ENCODE measurements at regions not wholly inside any gene's neighbourhood (a gene's known extent, or its start where the extent isn't known, plus 50 kb on each side); places are given as distances from the start of the nearest gene placed in this dataset.

DNA sequence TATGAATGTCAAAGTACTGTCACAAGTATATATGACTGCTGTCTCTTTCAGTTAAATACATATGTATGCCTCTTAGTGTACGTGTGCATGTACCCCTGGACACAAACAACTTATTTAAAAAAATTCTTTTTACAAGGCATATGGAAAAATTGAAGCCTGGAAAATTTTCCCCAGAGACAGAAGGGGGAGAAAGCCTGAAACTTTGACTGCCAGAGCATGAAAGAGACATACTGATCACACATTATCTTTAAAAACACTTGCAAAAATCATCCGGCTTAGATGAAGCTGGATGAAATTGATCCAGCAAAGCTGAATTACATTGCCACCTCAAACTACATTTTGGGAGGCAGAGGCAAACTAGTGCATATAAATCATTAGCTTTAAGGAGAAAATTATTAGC is 88.0 kb upstream of the NFIB start:
- FAIRE-seq (no peak), DNase-seq (ENCODE audit: low read depth, low spot score) (no peak)
- Histone ChIP-seq H3K4me1 (ENCODE audit: control insufficient read depth, extremely low read depth, insufficient read depth, low read length) (peaks cover 16% of the 10 kb centered on the region), H3K9me1 (replicated peaks; ENCODE audit: control insufficient read depth, extremely low read depth, insufficient read depth, low read length) (no peaks in the 10 kb centered on the region), H3K9ac (replicated peaks; ENCODE audit: extremely low read depth, insufficient read depth, low read length) (no peak overlapping the region), H3K79me2 (ENCODE audit: control insufficient read depth, insufficient read depth, low read length) (no peaks in the 10 kb centered on the region), H4K20me1 (replicated peaks; ENCODE audit: control insufficient read depth, extremely low read depth, insufficient read depth, low read length) (no peaks in the 10 kb centered on the region), H3K9me3 (replicated peaks; ENCODE audit: control insufficient read depth, insufficient read depth, low read length) (no peaks in the 10 kb centered on the region), H3K27me3 (ENCODE audit: control insufficient read depth in 2 of 2, insufficient read depth in 2 of 2, low read length in 2 of 2) (no peaks in the 10 kb centered on the region), H3K4me3 (replicated peaks in 1 of 3; ENCODE audit: insufficient read depth in 1 of 3, low read depth in 1 of 3, low read length in 3 of 3) (no peak overlapping the region), H3K4me2 (ENCODE audit: insufficient read depth, low read length) (no peak overlapping the region), H3K27ac (ENCODE audit: insufficient read depth, low read depth, low read length) (no peak overlapping the region), H3K36me3 (ENCODE audit: control insufficient read depth in 2 of 2, extremely low read depth in 1 of 2, insufficient read depth in 2 of 2, low read length in 2 of 2) (no peaks in the 10 kb centered on the region), H2AFZ (ENCODE audit: low read depth, low read length) (no peak overlapping the region)
- POLR2A ChIA-PET: no interaction called here
- BruUV-seq (replicated peaks): no TSS peak
- intact Hi-C loops (cut with micrococcal nuclease) (loop anchor here (2.0 to 10.0 kb wide), 8 partner anchors 131 to 1187 kb away; no protein-coding TSS in a partner anchor), dilution Hi-C loops (cut with MboI; ENCODE audit: extremely low pct_ligation_motif_present, low sequenced_read_pairs) (no loop called here)
- CTCF ChIA-PET: interaction anchor here (0.9 to 4.0 kb wide), 10 partner anchors 12 to 974 kb away, joined by 3 to 42 read pairs (median 6); no protein-coding TSS in a partner anchor
- TF ChIP-seq, protein P1, sequence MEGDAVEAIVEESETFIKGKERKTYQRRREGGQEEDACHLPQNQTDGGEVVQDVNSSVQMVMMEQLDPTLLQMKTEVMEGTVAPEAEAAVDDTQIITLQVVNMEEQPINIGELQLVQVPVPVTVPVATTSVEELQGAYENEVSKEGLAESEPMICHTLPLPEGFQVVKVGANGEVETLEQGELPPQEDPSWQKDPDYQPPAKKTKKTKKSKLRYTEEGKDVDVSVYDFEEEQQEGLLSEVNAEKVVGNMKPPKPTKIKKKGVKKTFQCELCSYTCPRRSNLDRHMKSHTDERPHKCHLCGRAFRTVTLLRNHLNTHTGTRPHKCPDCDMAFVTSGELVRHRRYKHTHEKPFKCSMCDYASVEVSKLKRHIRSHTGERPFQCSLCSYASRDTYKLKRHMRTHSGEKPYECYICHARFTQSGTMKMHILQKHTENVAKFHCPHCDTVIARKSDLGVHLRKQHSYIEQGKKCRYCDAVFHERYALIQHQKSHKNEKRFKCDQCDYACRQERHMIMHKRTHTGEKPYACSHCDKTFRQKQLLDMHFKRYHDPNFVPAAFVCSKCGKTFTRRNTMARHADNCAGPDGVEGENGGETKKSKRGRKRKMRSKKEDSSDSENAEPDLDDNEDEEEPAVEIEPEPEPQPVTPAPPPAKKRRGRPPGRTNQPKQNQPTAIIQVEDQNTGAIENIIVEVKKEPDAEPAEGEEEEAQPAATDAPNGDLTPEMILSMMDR (IDR thresholded peaks at IDR 0.05; ENCODE audit: extremely low read depth in 1 of 2, insufficient read depth in 1 of 2, low read depth in 1 of 2, low read length in 2 of 2): no peak
- no peak for TF ChIP-seq GATA2 (IDR thresholded peaks at IDR 0.05; ENCODE audit: insufficient read depth, insufficient read length, low read depth, low read length)
- TF ChIP-seq POLR2AphosphoS5 (IDR thresholded peaks at IDR 0.05; ENCODE audit: insufficient read depth, low read depth, low read length): no peak
- TF ChIP-seq FOS (IDR thresholded peaks at IDR 0.05; ENCODE audit: borderline replicate concordance, insufficient read depth, low read length): no peak
- TF ChIP-seq JUN (IDR thresholded peaks at IDR 0.05; ENCODE audit: borderline replicate concordance, insufficient read depth, insufficient read length, low read depth): no peak
- TF ChIP-seq, protein P2, sequence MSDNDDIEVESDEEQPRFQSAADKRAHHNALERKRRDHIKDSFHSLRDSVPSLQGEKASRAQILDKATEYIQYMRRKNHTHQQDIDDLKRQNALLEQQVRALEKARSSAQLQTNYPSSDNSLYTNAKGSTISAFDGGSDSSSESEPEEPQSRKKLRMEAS (IDR thresholded peaks at IDR 0.05; ENCODE audit: insufficient read depth, insufficient read length): no peak
- no peak for TF ChIP-seq POLR2A (IDR thresholded peaks at IDR 0.05; ENCODE audit: low read depth, low read length)
- no peak for TF ChIP-seq EZH2 (IDR thresholded peaks at IDR 0.05; ENCODE audit: borderline replicate concordance, low read depth, low read length, severe bottlenecking)
- no peak for TF ChIP-seq MYC (IDR thresholded peaks at IDR 0.05; ENCODE audit: low read depth, low read length)
